Mesodermal cell (in vitro differentiated cells): ENCODE measurements at regions not wholly inside any gene's neighbourhood (a gene's known extent, or its start where the extent isn't known, plus 50 kb on each side); places are given as distances from the start of the nearest gene placed in this dataset.

ENCODE experiments used
- H3K27ac ChIP-seq: 2 replicates; pipeline ENCODE4 v1.7.0; 2013; ENCODE audit warnings: mild to moderate bottlenecking, low read depth, low read length, moderate library complexity; ENCODE audit not compliant: severe bottlenecking
- H3K36me3 ChIP-seq: 2 replicates; pipeline ENCODE4 v1.7.1; 2013; ENCODE audit warnings: mild to moderate bottlenecking, low read length, moderate library complexity; ENCODE audit not compliant: control insufficient read depth, insufficient read depth
- H3K4me1 ChIP-seq: one replicate; pipeline ENCODE4 v1.7.1; 2013; ENCODE audit warnings: mild to moderate bottlenecking, low read length; ENCODE audit not compliant: insufficient read depth, control insufficient read depth, poor library complexity, severe bottlenecking
- H3K4me3 ChIP-seq: 2 replicates; pipeline ENCODE4 v1.7.0; 2013; ENCODE audit warnings: low read length, control low read depth, mild to moderate bottlenecking; ENCODE audit not compliant: insufficient read depth, poor library complexity, severe bottlenecking; ENCODE audit errors: extremely low read depth
- H3K9me3 ChIP-seq: 2 replicates; pipeline ENCODE4 v1.7.1; 2013; ENCODE audit warnings: mild to moderate bottlenecking, low read length, moderate library complexity; ENCODE audit not compliant: control insufficient read depth
- WGBS, 2 experiments: methylation state at CpG; one replicate each; pipeline ENCODE4 v1.1.5; 2013; ENCODE audit warnings: missing lambda C conversion rate in 2 of 2; ENCODE audit not compliant: insufficient coverage in 2 of 2; 5-methylcytosine and 5-hydroxymethylcytosine counted together

GRCh38 chrX:10707773-10708172 lies 87.4 kb upstream of the MID1 start:
- Histone ChIP-seq H3K27ac (no peak overlapping the region), H3K4me3 (no peak overlapping the region), H3K4me1 (no peaks in the 10 kb centered on the region), H3K9me3 (no peaks in the 10 kb centered on the region), H3K36me3 (no peaks in the 10 kb centered on the region)
- no CpG with 5 or more reads among the region's 2 CpGs for WGBS, 2 experiments

- Histone ChIP-seq H3K36me3 (no peaks in the 10 kb centered on the region), H3K4me1 (no peaks in the 10 kb centered on the region), H3K9me3 (no peaks in the 10 kb centered on the region), H3K4me3 (no peak overlapping the region), H3K27ac (no peak overlapping the region)
- WGBS, 2 experiments: 80 to 83% methylated on average over 2 of the region's 4 CpGs
Observed at GRCh38 chrX:10709276-10709675, 88.9 kb upstream of the MID1 start.

- no peaks in the 10 kb centered on the region for H3K9me3 ChIP-seq
- no peak overlapping the region for H3K27ac ChIP-seq
- H3K4me3 ChIP-seq: no peak overlapping the region
- no peaks in the 10 kb centered on the region for H3K4me1 ChIP-seq
- H3K36me3 ChIP-seq: no peaks in the 10 kb centered on the region
- WGBS, 2 experiments: 83% methylated on average over 1 of the region's 5 CpGs; no CpG with 5 or more reads in 1 of the 2 experiments
Observed at GRCh38 chrX:10714531-10714930, 94.1 kb upstream of the MID1 start.

DNA sequence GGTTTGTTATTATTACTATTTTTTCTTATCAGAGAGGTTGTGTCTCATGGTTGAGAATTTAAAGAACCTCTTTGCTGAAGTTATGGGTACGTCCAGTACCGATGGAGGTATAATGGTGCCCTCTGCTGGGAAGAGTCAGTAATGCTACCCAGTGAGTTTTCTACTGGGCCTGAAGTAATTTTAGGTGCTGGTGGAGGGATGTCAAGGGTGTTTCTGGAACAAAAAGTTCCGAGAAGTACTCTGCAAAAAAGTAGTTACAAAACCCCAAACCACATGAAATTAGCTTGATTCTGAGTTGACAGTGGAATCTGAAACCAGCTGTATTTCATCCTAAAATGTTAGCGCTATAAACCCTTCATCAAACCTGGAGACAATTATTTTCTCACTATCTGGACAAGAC lies 102.5 kb upstream of the MID1 start:
- WGBS, 2 experiments: 8% methylated on average over 2 of the region's 4 CpGs; no CpG with 5 or more reads in 1 of the 2 experiments
- Histone ChIP-seq H3K36me3 (no peaks in the 10 kb centered on the region), H3K9me3 (no peaks in the 10 kb centered on the region), H3K27ac (no peak overlapping the region), H3K4me3 (no peak overlapping the region), H3K4me1 (no peaks in the 10 kb centered on the region)

GRCh38 chrX:10725071-10725470 lies 104.7 kb upstream of the MID1 start:
- H3K27ac ChIP-seq: no peak overlapping the region
- no CpG with 5 or more reads among the region's 3 CpGs for WGBS, 2 experiments
- H3K9me3 ChIP-seq: no peaks in the 10 kb centered on the region
- no peak overlapping the region for H3K4me3 ChIP-seq
- H3K4me1 ChIP-seq: no peaks in the 10 kb centered on the region
- H3K36me3 ChIP-seq: no peaks in the 10 kb centered on the region

- H3K4me3 ChIP-seq: no peak overlapping the region
- H3K9me3 ChIP-seq: no peaks in the 10 kb centered on the region
- H3K36me3 ChIP-seq: no peaks in the 10 kb centered on the region
- no peaks in the 10 kb centered on the region for H3K4me1 ChIP-seq
- 92% methylated on average over 2 of the region's 3 CpGs; no CpG with 5 or more reads in 1 of the 2 experiments for WGBS, 2 experiments
- no peak overlapping the region for H3K27ac ChIP-seq
Observed at GRCh38 chrX:10726647-10727046, 106.3 kb upstream of the MID1 start.

GRCh38 chrX:10728806-10729389 lies 108.5 kb upstream of the MID1 start:
- Histone ChIP-seq H3K36me3 (no peaks in the 10 kb centered on the region), H3K4me1 (no peaks in the 10 kb centered on the region), H3K9me3 (no peaks in the 10 kb centered on the region), H3K4me3 (no peak overlapping the region), H3K27ac (no peak overlapping the region)
- WGBS, 2 experiments: 13 to 18% methylated on average over 1 to 2 of the region's 12 CpGs

- Histone ChIP-seq H3K36me3 (no peaks in the 10 kb centered on the region), H3K9me3 (no peaks in the 10 kb centered on the region), H3K4me1 (peaks cover 8% of the 10 kb centered on the region), H3K27ac (peak overlapping the region; percentile 5), H3K4me3 (no peak overlapping the region)
- 83% methylated on average over 1 of the region's 1 CpG; no CpG with 5 or more reads in 1 of the 2 experiments for WGBS, 2 experiments
Observed at GRCh38 chrX:10739426-10739825, 119.0 kb upstream of the MID1 start.

GRCh38 chrX:10741003-10741402 lies 120.6 kb upstream of the MID1 start:
- Histone ChIP-seq H3K9me3 (no peaks in the 10 kb centered on the region), H3K4me1 (peaks cover 8% of the 10 kb centered on the region), H3K36me3 (no peaks in the 10 kb centered on the region), H3K27ac (peak overlapping the region; percentile 45), H3K4me3 (no peak overlapping the region)
- WGBS, 2 experiments: 80% methylated on average over 1 of the region's 3 CpGs; no CpG with 5 or more reads in 1 of the 2 experiments

- H3K4me1 ChIP-seq: peaks cover 8% of the 10 kb centered on the region
- no CpG with 5 or more reads among the region's 2 CpGs for WGBS, 2 experiments
- peak overlapping the region; percentile 45 for H3K27ac ChIP-seq
- no peaks in the 10 kb centered on the region for H3K36me3 ChIP-seq
- no peaks in the 10 kb centered on the region for H3K9me3 ChIP-seq
- no peak overlapping the region for H3K4me3 ChIP-seq
Observed at GRCh38 chrX:10741550-10741949, 121.2 kb upstream of the MID1 start.

GRCh38 chrX:10743476-10743875 lies 123.1 kb upstream of the MID1 start:
- Histone ChIP-seq H3K27ac (peak overlapping the region; percentile 53), H3K4me1 (peaks cover 4% of the 10 kb centered on the region), H3K4me3 (no peak overlapping the region), H3K9me3 (no peaks in the 10 kb centered on the region), H3K36me3 (no peaks in the 10 kb centered on the region)
- WGBS, 2 experiments: no CpG with 5 or more reads among the region's 2 CpGs
